SK-N-MC (cell line): ENCODE measurements at regions not wholly inside any gene's neighbourhood (a gene's known extent, or its start where the extent isn't known, plus 50 kb on each side); places are given as distances from the start of the nearest gene placed in this dataset.

Experiments
- DNase-seq: peaks from one replicate; pipeline ENCODE4 v3.0.0-alpha.2; 2011; ENCODE audit warnings: low read depth, low spot score
- H3K27ac ChIP-seq: fragments of 200-600 bp; sonication (generic); 2 replicates; pipeline ENCODE4 v1.5.1; 2016; ENCODE audit warnings: mixed run types
- H3K36me3 ChIP-seq: fragments of 200-600 bp; sonication (generic); 2 replicates; pipeline ENCODE4 v1.6.1; 2017; ENCODE audit warnings: antibody characterized with exemption, low read length, mixed read lengths; ENCODE audit not compliant: insufficient read depth
- H3K4me3 ChIP-seq: fragments of 200-600 bp; sonication (generic); 2 replicates; pipeline ENCODE4 v1.5.1; 2016
- H3K9ac ChIP-seq: fragments of 200-600 bp; sonication (generic); 2 replicates; pipeline ENCODE4 v1.8.0; 2017; ENCODE audit warnings: mixed run types, mixed read lengths; ENCODE audit not compliant: insufficient read length
- H3K9me3 ChIP-seq: fragments of 200-600 bp; sonication (generic); 2 replicates; pipeline ENCODE4 v1.6.1; 2017; ENCODE audit warnings: low read depth, mild to moderate bottlenecking, antibody characterized with exemption, low read length, moderate library complexity, mixed read lengths
- EZH2 ChIP-seq: fragments of 200-600 bp; sonication (generic); IDR thresholded peaks from one replicate; pipeline ENCODE4 v1.6.1; 2017; ENCODE audit warnings: antibody characterized with exemption
- FOXP2 ChIP-seq: optimal IDR thresholded peaks from 2 replicates; pipeline ENCODE3; 2011; ENCODE audit warnings: mild to moderate bottlenecking, moderate library complexity; ENCODE audit not compliant: insufficient read depth; ENCODE audit errors: extremely low read length, control extremely low read depth
- POLR2AphosphoS5 ChIP-seq: IDR thresholded peaks from 2 replicates; pipeline ENCODE4 v1.6.1; 2012; ENCODE audit warnings: mild to moderate bottlenecking, low read depth, low read length, borderline replicate concordance

DNA sequence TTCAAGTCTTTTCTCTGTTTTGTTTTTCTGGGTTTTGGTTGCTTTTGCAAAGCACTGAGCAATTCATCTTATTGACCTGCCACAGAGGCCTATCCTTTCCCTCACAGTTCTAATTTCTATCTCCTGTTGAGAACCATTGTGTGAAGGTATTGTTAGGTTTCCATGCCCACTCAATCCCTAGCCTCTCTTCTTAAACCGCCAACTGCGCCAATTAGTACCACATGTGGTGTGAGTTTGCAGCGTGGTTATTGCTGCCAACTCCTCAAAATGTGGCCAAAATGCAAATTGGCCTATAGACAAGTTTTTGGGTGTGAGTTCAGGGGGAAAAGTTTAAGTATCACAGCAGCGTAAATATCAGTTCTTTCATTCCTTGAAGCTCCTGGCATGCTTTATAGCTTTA is 232.6 kb downstream of the FLRT2 start:
- H3K4me3 ChIP-seq, result no peak overlapping the region
- H3K27ac ChIP-seq, result no peak overlapping the region
- H3K9me3 ChIP-seq, result no peaks in the 10 kb centered on the region
- H3K9ac ChIP-seq, result no peak overlapping the region
- TF ChIP-seq FOXP2 (no peak), EZH2 (no peak), POLR2AphosphoS5 (no peak)
- DNase-seq, result no peak
- H3K36me3 ChIP-seq, result no peaks in the 10 kb centered on the region

DNA sequence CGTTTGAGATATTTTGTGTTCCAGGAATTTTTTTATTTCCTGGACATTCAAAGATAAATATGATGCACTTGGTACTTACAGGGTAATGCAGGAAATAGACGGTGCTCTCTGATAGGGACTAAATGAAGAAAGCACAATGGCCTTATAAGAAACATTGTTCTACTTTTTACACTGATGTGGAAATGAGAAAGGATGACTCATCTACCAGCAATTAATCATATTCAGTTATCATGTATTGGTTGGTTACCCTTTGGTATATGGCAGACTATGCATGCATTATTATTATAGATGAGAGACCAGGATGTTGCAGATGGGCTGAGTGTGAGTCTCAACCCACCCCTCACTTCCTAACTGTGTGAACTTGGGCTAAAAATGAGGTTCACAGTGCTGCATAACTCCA is 222.2 kb downstream of the FLRT2 start:
- no peaks in the 10 kb centered on the region; the same call in 1 of the 2 replicates for H3K9me3 ChIP-seq
- DNase-seq, result no peak
- H3K27ac ChIP-seq, result no peak overlapping the region
- no peak overlapping the region for H3K4me3 ChIP-seq
- H3K36me3 ChIP-seq, result no peaks in the 10 kb centered on the region
- TF ChIP-seq POLR2AphosphoS5, result no peak
- TF ChIP-seq FOXP2, result no peak
- TF ChIP-seq EZH2, result no peak
- no peak overlapping the region for H3K9ac ChIP-seq

DNA sequence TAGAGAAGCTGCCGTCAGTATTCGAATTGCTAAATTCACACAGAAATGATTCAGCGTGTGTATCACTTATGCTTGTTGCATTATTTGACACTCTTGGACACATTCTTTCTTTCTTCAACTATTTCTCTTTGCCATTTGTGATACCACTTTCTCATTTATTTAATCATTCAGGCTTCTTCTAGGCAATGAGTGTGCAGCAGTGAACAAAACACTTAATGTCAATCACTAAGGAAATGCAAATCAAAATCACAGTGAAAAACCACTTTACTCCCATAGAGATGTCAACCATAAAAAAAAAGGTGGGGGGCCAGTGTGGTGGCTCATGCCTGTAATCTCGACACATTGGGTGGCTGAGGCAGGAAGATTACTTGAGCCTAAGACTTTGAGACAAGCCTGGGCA is 214.6 kb downstream of the FLRT2 start:
- Histone ChIP-seq H3K36me3 (no peaks in the 10 kb centered on the region), H3K27ac (no peak overlapping the region), H3K4me3 (no peak overlapping the region), H3K9ac (no peak overlapping the region), H3K9me3 (no peaks in the 10 kb centered on the region; the same call in 1 of the 2 replicates)
- no peak for DNase-seq
- TF ChIP-seq POLR2AphosphoS5 (no peak), FOXP2 (no peak), EZH2 (no peak)

DNA sequence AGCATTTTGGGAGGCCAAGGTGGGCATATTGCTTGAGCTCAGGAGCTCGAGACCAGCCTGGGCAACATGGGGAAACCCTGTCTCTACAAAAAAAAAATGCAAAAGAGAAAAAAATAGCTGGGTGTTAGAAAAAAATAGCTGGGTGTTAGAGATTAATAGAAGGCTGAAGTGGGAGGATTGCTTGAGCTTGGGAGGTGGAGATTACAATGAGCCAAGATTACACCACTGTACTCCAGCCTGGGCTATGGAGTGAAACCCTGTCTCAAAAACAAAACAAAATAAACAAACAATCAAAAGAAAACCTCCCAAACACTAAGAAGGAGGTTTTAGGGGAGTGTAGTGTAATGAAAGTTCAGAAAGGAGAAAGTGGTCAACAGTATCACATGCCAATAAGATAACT is 202.1 kb downstream of the FLRT2 start:
- Histone ChIP-seq H3K4me3 (no peak overlapping the region), H3K36me3 (no peaks in the 10 kb centered on the region), H3K9me3 (no peaks in the 10 kb centered on the region), H3K27ac (no peak overlapping the region), H3K9ac (no peak overlapping the region)
- no peak for DNase-seq
- TF ChIP-seq FOXP2 (no peak), EZH2 (no peak), POLR2AphosphoS5 (no peak)

DNA sequence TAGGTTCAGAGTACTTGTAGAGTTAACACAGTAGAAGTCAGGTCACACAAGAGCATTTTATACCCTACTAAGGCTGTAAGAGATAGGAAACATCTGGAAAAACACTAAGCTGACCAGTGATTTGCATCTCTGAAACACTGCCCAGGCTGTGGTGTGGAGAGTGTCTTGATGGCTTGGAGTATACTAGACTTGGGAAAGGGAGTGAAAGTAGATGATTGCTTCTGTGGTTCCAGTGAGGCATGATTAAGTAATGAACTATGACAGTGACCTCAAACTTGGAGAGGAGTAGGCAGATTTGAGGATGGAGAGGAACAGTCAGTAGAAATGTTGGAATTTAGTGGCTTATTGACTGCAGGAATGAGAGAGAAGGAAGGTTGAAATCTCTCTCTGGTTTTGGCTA is 201.2 kb downstream of the FLRT2 start:
- H3K27ac ChIP-seq, result no peak overlapping the region
- no peaks in the 10 kb centered on the region for H3K36me3 ChIP-seq
- no peak for DNase-seq
- TF ChIP-seq EZH2, result no peak
- no peak for TF ChIP-seq POLR2AphosphoS5
- no peak for TF ChIP-seq FOXP2
- H3K9ac ChIP-seq, result no peak overlapping the region
- no peaks in the 10 kb centered on the region for H3K9me3 ChIP-seq
- no peak overlapping the region for H3K4me3 ChIP-seq

DNA sequence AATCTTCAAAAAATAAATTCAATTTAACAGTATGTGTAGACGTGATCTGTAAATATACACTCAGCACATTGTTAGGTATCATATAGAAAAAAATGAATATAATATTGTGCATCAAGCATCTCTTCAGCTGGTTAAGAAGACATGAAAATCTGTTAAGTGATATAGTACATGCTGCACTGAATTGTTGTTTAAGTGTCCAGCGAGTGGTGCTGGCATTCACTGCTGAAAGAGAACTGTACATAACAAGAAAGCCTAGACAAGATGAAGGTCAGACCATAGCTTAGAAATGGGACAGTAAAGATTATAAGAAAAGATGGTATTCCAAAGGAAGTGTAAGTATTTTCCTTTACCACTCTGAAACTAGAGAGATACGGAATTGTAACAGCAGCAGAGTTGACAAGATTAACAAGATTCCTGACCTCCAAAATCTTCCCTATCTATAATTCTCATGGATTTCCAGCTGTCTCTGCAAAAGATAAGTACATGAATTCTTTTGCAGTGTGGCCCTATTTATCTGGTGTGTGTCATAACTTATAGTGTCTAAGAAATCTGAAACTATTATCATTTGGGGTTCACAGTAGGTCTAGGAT is 198.6 kb downstream of the FLRT2 start:
- Histone ChIP-seq H3K9me3 (no peaks in the 10 kb centered on the region), H3K9ac (no peak overlapping the region), H3K27ac (no peak overlapping the region), H3K4me3 (no peak overlapping the region), H3K36me3 (no peaks in the 10 kb centered on the region)
- no peak for DNase-seq
- no peak for TF ChIP-seq POLR2AphosphoS5
- TF ChIP-seq FOXP2, result no peak
- TF ChIP-seq EZH2, result no peak

DNA sequence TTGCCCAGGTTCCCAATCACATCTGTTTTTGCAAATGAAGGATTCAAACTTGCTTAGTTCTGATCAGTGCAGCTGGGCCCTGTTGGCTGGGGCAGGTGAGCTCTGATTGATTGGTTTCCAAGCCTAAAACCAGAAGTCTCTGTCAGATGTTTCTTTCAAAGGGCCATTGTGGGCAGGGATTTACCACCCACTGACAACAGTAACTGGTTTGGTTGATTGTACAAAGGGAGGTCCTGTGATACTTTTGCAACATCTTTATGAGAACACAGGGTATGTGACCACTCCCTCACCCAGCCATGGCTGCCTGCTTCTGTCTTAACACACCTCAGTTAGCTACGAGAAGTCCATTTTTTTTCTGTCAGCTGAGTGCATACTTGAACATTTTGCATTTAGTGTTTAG is 184.1 kb downstream of the FLRT2 start:
- Histone ChIP-seq H3K36me3 (no peaks in the 10 kb centered on the region), H3K4me3 (no peak overlapping the region), H3K9ac (no peak overlapping the region), H3K27ac (no peak overlapping the region), H3K9me3 (no peaks in the 10 kb centered on the region)
- no peak for TF ChIP-seq FOXP2
- TF ChIP-seq EZH2, result no peak
- no peak for TF ChIP-seq POLR2AphosphoS5
- DNase-seq, result no peak

DNA sequence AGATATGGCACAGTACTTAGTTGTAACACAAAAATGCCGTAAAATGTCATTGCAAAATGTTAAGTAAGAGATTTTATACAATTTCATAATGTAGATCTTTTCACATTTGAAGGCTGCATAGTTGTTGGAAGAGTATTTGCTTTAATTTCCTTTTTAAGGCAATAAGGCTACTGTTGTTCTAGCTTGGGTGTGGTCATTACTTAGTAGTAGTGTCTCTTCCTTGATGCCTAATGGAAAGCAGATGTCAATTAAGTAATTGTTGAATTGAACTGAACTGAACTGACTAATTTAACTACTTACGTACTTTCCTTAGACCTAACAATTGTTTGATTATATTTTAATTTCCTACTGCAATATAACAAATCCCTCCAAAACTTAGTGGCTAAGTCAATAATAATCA is 181.7 kb downstream of the FLRT2 start:
- H3K36me3 ChIP-seq, result no peaks in the 10 kb centered on the region
- no peak for DNase-seq
- no peak overlapping the region for H3K9ac ChIP-seq
- TF ChIP-seq POLR2AphosphoS5 (no peak), EZH2 (no peak), FOXP2 (no peak)
- H3K4me3 ChIP-seq, result no peak overlapping the region
- H3K9me3 ChIP-seq, result peaks cover 3% of the 10 kb centered on the region; the same call in 1 of the 2 replicates
- no peak overlapping the region for H3K27ac ChIP-seq
